Urothelium cell line (cell line): ENCODE measurements at regions not wholly inside any gene's neighbourhood (a gene's known extent, or its start where the extent isn't known, plus 50 kb on each side); places are given as distances from the start of the nearest gene placed in this dataset.

Source experiments
- DNase-seq: peaks from one replicate; pipeline ENCODE4 v3.0.0; 2011; ENCODE audit warnings: low spot score, mixed read lengths
- FAIRE-seq: peaks from 2 replicates; lab custom pipeline; 2011; peaks lifted over from hg19 to GRCh38; lab: Jason Lieb, UNC

- DNase-seq (no peak), FAIRE-seq (no peak)
Measured at GRCh38 chr12:111160350-111161241, 208.3 kb downstream of the PHETA1 start.

GRCh38 chr12:111158992-111159391 is 209.9 kb downstream of the PHETA1 start:
- FAIRE-seq (no peak), DNase-seq (no peak)

- no peak for FAIRE-seq
Measured at GRCh38 chr12:111157486-111157885, 211.4 kb downstream of the PHETA1 start.

GRCh38 chr12:111156304-111156703 is 212.6 kb downstream of the PHETA1 start:
- DNase-seq (no peak), FAIRE-seq (no peak)

More at GRCh38 chr12:111157486-111157885, 211.4 kb downstream of the PHETA1 start:
- DNase-seq = no peak

GRCh38 chr12:111155521-111155920 is 213.4 kb downstream of the PHETA1 start:
- no peak for DNase-seq
- no peak for FAIRE-seq

GRCh38 chr12:111155020-111155419 is 213.9 kb downstream of the PHETA1 start:
- no peak for FAIRE-seq
- no peak for DNase-seq

GRCh38 chr12:111154147-111154834 is 214.6 kb downstream of the PHETA1 start:
- FAIRE-seq (peak; percentile 35), DNase-seq (no peak)

GRCh38 chr12:111152561-111152960 is 216.3 kb downstream of the PHETA1 start:
- FAIRE-seq (no peak), DNase-seq (no peak)

GRCh38 chr12:111150921-111151840 is 217.7 kb downstream of the PHETA1 start:
- DNase-seq (no peak), FAIRE-seq (no peak)

- FAIRE-seq (no peak), DNase-seq (no peak)
Measured at GRCh38 chr12:111150360-111150759, 218.5 kb downstream of the PHETA1 start.

- no peak for FAIRE-seq
- no peak for DNase-seq
Measured at GRCh38 chr12:111149299-111149698, 219.6 kb downstream of the PHETA1 start.

- DNase-seq (no peak), FAIRE-seq (no peak)
Measured at GRCh38 chr12:111148005-111148404, 220.9 kb downstream of the PHETA1 start.

GRCh38 chr12:111143271-111143670 is 222.9 kb upstream of the MYL2 start:
- FAIRE-seq = no peak

GRCh38 chr12:111141205-111141604 is 220.8 kb upstream of the MYL2 start:
- FAIRE-seq = no peak

More at GRCh38 chr12:111143271-111143670, 222.9 kb upstream of the MYL2 start:
- DNase-seq = no peak

GRCh38 chr12:111138016-111138415 is 217.6 kb upstream of the MYL2 start:
- FAIRE-seq (no peak), DNase-seq (no peak)

More at GRCh38 chr12:111141205-111141604, 220.8 kb upstream of the MYL2 start:
- no peak for DNase-seq

- FAIRE-seq (no peak), DNase-seq (no peak)
Measured at GRCh38 chr12:111135293-111135832, 215.0 kb upstream of the MYL2 start.

- DNase-seq = no peak
- FAIRE-seq = no peak
Measured at GRCh38 chr12:111130336-111130735, 210.0 kb upstream of the MYL2 start.

GRCh38 chr12:111129149-111129767 is 208.9 kb upstream of the MYL2 start:
- DNase-seq (no peak), FAIRE-seq (no peak)

GRCh38 chr12:111126331-111126730 is 206.0 kb upstream of the MYL2 start:
- FAIRE-seq = no peak
- DNase-seq = no peak

GRCh38 chr12:111124183-111124582 is 203.8 kb upstream of the MYL2 start:
- no peak for DNase-seq
- no peak for FAIRE-seq
